Glomerular endothelial cell (primary cell): ENCODE measurements at regions not wholly inside any gene's neighbourhood (a gene's known extent, or its start where the extent isn't known, plus 50 kb on each side); places are given as distances from the start of the nearest gene placed in this dataset.
"Not testable (repeated sequence)": the region's sequence is repeated elsewhere in the genome, so short reads cannot be mapped to it uniquely, and the experiment has no call there.

Experiments
- DNase-seq: peaks from one replicate; pipeline ENCODE4 v3.0.0-alpha.2; 2011; ENCODE audit warnings: low read depth, low spot score; ENCODE audit errors: extremely low read depth

- DNase-seq, result no peak
Observed at GRCh38 chr17:71166311-71166710, 954.5 kb upstream of the SOX9 start.

DNA sequence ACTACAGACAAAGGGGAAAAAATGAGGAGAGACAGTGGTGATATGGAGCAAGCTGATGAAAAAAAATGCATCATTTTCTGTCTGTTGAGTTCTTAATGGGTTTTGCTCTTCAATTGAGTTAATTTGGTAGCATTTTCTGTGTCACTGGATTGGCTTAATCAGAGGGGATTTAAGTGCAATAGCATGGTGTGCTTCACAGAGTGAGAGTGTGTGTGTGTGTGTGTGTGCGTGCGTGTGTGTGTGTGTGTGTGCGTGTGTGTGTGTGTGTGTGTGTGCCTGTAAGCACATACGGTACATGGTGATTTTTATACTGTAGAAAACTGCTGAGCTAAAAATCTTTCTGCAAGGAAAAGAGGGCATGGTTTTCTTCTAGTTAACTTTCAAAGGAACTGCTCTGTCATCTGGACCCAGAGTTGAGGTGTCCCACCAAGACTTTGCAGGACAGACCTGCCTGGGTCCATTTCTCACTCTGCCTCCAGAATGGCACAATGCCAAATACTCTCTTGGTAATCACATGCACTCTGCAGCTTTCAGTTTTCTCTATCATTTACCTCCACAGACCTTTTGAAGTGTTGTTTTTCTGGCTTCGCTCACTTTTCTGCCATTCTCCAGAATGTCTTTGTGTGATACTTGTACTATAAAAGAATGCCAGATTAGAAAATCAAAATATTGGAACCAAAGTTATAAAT lies 952.6 kb upstream of the SOX9 start:
- no peak for DNase-seq

GRCh38 chr17:71170070-71170469 lies 950.8 kb upstream of the SOX9 start:
- DNase-seq, result no peak

- no peak for DNase-seq
Observed at GRCh38 chr17:71171270-71171669, 949.5 kb upstream of the SOX9 start.

DNA sequence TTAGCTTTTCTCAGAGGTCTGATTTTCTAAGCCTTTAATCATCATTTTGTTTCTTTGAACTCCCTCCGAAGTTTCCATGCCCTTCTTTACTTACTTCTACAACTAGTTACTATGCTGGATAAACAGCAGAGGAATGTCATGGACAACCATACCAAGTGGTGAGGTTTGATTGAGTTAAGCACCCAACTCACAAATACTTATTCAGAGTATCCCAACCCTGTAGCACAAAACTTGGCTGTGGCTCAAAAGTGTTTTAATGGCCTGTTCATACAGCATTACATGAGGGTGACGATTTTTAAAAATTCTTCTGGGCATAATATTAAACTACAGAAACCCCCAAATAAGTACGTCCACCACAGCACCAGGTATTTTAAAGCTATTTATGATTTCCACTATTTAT lies 946.8 kb upstream of the SOX9 start:
- DNase-seq, result no peak

GRCh38 chr17:71176331-71176730 lies 944.5 kb upstream of the SOX9 start:
- no peak for DNase-seq

DNA sequence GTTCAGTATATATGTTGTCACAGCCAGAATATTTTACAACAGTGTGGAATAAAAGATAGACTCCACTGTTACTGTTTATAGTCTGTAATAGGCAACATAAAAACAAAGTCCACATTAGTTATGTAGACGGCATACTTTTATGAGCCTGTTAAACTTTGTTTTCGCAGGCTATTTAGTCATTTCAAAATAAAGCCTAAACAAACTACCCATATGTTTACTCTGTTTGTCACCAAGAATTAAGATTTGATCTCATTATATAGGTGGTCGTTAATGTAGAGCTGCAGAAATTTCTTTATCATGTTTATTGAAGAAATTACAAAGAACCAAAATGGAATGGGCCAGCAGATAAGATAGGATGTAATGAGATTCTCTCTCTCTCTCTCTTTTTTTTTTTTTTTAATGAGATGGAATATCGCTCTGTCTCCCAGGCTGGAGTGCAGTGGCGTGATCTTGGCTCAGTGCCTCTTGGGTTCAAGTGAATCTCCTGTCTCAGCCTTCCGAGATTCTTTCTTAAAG lies 943.8 kb upstream of the SOX9 start:
- no peak for DNase-seq

- no peak for DNase-seq
Observed at GRCh38 chr17:71180801-71181385, 939.9 kb upstream of the SOX9 start.

- no peak for DNase-seq
Observed at GRCh38 chr17:71183066-71183660, 937.7 kb upstream of the SOX9 start.

- no peak for DNase-seq
Observed at GRCh38 chr17:71184716-71185115, 936.1 kb upstream of the SOX9 start.

DNA sequence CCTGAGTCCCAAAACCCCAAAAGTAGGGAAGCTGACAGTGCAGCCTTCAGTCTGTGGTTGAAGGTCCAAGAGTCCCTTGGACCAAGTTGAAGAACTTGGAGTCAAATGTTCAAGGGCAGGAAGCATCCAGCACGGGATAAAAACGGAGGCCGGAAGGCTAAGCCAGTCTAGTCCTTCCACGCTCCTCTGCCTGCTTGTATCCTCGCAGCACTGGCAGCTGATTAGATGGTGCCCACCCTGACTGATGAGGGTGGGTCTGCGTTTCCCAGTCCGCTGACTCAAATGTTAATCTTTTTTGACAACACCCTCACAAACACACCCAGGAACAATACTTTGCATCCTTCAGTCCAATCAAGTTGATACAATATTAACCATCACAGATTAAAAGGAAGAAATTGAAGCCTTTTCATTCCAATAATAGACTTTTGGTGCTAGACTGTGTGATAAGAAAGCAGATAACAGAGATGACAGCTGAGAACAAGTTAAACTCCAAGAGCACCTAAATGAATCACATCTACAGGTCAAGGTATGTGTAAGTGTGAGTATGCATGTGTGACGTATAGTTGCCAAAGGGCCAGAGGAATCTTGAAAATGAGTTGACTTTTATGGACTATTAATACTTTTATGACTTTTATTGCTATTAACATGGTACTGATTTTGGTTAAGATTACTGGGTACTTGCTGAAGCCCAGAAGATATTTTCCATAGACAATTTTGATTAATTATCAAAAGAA lies 933.5 kb upstream of the SOX9 start:
- no peak for DNase-seq

DNA sequence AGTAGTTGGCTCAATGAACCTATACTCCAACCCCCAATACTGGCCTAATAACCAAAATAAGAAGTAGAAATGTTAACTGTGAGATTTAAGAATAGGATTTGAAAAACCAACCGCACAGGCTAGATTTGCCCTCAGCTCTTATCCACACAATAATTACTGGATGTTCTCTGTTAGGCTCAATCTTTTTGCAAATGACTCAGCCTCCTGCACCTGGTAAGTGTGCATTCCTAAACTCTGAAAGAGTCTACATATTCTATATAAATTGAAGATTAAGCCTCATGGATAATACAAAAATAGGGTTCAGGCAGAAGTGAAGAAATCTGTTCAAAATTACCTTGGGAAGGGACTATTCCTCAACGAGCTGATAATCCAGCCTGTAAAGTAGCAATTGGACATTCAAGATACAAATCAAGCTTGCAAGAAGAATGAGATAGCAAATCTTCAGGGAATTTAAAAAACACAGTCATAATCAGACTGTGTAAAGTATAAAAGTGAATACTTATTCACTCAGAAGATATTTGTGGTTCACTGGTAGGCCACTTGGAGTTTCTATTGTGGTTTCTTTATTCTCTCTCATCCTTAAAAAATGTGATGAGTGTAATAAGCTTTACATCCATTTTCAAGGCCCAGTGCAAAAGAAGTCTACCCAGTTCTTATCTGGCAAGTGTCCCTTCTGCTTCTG lies 931.9 kb upstream of the SOX9 start:
- no peak for DNase-seq

DNA sequence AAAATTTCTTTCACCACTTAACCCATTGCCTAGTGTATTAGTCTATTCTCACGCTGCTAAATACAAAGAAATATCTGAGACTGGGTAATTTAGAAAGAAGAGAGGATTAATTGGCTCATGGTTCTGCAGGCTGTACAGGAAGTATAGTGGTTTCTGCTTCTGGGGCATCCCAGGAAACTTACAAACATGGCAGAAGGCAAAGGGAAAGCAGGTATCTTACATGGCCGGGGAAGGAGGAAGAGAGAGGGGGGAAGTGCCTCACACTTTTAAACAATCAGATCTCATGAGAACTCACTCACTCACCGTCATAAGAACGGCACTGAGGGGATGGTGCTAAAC lies 931.4 kb upstream of the SOX9 start:
- DNase-seq, result no peak

- DNase-seq, result no peak
Observed at GRCh38 chr17:71192039-71192555, 928.7 kb upstream of the SOX9 start.

GRCh38 chr17:71192848-71193247 lies 928.0 kb upstream of the SOX9 start:
- DNase-seq, result no peak

- DNase-seq, result no peak
Observed at GRCh38 chr17:71200597-71200996, 920.2 kb upstream of the SOX9 start.

DNA sequence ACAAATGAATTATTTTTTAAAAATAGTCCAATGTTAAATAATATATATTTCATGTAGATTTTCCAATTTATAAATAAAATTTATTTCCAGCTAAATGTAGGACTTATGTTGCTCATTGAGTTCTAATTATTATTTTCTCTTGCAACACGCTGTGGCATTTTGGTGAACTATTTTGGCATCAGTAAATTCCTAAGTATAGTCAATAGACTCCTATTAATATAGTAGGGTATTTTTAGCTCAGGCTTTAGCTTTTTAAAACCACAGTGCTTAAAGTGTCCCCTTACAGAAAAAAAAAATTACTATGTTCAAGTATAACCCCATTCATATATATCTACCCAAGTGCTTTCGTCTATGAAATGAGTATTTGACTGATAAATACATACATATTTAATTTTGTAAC lies 919.2 kb upstream of the SOX9 start:
- DNase-seq, result no peak

DNA sequence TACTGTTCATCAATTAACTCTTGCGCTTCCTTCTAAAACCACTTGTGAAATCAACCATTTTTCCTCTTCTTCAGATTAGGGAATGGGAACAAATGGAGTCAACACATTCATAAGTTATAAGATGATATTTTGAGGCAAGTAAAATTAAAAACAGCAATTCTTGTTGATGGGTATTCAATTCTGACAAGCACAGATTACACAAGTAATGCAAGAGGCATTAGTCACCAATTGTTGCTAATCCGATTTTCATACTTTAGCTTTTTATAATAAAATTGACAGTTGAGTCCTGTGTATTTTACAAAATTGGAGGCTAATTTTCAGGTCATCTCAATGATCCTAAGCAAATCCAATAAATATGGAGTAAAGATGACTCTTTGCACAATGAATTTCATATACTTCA lies 918.4 kb upstream of the SOX9 start:
- DNase-seq, result no peak

GRCh38 chr17:71203953-71204352 lies 916.9 kb upstream of the SOX9 start:
- no peak for DNase-seq

DNA sequence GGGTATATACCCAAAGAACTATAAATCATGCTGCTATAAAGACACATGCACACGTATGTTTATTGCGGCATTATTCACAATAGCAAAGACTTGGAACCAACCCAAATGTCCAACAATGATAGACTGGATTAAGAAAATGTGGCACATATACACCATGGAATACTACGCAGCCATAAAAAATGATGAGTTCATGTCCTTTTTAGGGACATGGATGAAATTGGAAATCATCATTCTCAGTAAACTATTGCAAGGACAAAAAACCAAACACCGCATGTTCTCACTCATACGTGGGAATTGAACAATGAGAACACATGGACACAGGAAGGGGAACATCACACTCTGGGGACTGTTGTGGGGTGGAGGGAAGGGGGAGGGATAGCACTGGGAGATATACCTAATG lies 914.9 kb upstream of the SOX9 start:
- not testable (repeated sequence) for DNase-seq
